ENCODE measurements at regions not wholly inside any gene's neighbourhood (a gene's known extent, or its start where the extent isn't known, plus 50 kb on each side); places are given as distances from the start of the nearest gene placed in this dataset.

DNA sequence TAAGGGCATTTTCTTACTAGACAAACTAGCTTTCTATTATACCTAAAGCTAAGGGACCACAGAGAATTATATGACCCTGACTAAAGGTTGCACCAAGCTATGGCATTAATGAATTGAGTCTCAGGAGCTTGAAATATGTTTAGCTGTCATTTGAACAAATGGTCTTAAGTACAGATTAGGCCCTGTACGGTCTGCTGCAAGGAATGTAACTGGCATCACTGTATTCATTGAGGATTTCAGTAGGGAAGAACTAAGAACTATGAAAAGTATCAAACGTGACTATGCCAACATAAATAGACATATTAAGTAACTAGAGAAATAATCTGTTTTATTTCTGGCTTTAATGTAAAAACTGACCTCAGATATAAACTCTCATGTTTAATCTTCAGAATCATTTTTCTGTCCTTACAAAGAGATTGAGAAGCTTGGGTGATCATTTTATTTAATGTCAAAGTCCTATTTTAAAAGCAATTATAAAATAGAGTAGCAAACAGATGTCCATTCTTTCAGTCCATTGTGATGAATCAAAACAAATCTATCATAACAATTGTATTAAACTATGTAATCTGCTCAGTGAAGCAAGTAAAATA lies 845.9 kb downstream of the MAT2B start:
- DNase-seq (ENCODE audit: low read depth) = peak; percentile 67
- TF ChIP-seq, protein P1, sequence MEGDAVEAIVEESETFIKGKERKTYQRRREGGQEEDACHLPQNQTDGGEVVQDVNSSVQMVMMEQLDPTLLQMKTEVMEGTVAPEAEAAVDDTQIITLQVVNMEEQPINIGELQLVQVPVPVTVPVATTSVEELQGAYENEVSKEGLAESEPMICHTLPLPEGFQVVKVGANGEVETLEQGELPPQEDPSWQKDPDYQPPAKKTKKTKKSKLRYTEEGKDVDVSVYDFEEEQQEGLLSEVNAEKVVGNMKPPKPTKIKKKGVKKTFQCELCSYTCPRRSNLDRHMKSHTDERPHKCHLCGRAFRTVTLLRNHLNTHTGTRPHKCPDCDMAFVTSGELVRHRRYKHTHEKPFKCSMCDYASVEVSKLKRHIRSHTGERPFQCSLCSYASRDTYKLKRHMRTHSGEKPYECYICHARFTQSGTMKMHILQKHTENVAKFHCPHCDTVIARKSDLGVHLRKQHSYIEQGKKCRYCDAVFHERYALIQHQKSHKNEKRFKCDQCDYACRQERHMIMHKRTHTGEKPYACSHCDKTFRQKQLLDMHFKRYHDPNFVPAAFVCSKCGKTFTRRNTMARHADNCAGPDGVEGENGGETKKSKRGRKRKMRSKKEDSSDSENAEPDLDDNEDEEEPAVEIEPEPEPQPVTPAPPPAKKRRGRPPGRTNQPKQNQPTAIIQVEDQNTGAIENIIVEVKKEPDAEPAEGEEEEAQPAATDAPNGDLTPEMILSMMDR (conservative IDR thresholded peaks at IDR 0.05; ENCODE audit: low read depth, low read length) = no peak
- H3K4me3 ChIP-seq (ENCODE audit: low read length) = no peak overlapping the region

- no peak overlapping the region for H3K4me3 ChIP-seq (ENCODE audit: low read length)
- DNase-seq (ENCODE audit: low read depth) = no peak
- TF ChIP-seq, protein P1 (conservative IDR thresholded peaks at IDR 0.05; ENCODE audit: low read depth, low read length) = no peak
Measured at GRCh38 chr5:164352695-164353094, 847.3 kb downstream of the MAT2B start.

DNA sequence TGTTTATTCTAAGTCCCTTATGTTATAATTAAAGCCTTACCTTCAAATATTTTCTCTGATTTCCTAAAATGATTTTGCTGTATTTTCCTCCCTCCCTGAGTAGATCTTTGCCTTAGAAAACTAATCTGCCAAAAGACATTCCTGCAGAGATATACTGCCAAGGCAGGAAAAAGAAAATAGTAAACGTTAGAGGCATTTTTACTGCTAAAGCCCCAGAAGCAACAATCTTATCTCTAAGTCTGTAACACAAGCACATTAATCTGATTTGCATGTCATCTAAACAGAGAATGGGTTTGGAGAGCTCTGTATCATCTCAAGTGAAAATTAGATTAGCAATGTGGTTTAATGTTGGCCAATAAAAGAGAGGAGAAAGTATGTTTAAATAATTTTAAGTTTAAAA lies 847.7 kb downstream of the MAT2B start:
- TF ChIP-seq, protein P1 (conservative IDR thresholded peaks at IDR 0.05; ENCODE audit: low read depth, low read length) = no peak
- H3K4me3 ChIP-seq (ENCODE audit: low read length) = no peak overlapping the region
- DNase-seq (ENCODE audit: low read depth) = peak; percentile 54

DNA sequence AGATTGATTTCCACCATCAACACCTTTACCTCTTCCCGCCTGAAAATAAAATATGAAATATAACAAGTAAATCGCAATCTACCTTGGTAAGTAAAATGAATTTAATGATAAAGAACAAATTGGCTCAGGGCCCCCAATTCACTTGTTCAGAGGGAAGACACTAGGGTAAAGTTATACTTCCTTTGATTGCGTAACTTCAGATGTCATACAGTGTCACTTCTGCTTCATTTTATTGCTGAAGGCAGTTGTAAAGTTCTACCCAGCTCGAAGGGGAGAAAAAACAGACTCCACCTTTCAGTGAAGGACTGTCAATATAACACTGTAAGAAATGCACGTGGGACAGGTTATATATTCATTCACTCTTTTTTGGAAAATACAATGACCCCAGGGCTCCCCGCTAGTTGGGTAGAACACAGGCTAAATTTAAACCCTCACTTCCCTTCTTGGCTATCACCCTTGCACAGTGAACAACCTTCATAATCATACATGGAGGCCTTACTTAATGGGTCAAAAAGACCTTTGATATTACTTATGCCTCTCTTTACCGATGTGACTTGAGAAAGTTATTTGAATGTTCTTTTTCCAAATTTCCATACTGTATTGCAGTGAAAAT lies 848.8 kb downstream of the MAT2B start:
- H3K4me3 ChIP-seq (ENCODE audit: low read length) = no peak overlapping the region
- TF ChIP-seq, protein P1 (conservative IDR thresholded peaks at IDR 0.05; ENCODE audit: low read depth, low read length) = no peak
- no peak for DNase-seq (ENCODE audit: low read depth)

- H3K4me3 ChIP-seq (ENCODE audit: low read length) = no peak overlapping the region
- DNase-seq (ENCODE audit: low read depth) = no peak
- TF ChIP-seq, protein P1 (conservative IDR thresholded peaks at IDR 0.05; ENCODE audit: low read depth, low read length) = no peak
Measured at GRCh38 chr5:164355267-164355830, 849.9 kb downstream of the MAT2B start.

- TF ChIP-seq, protein P1 (conservative IDR thresholded peaks at IDR 0.05; ENCODE audit: low read depth, low read length) = no peak
- no peak overlapping the region for H3K4me3 ChIP-seq (ENCODE audit: low read length)
- DNase-seq (ENCODE audit: low read depth) = no peak
Measured at GRCh38 chr5:164356790-164357189, 851.4 kb downstream of the MAT2B start.
